ENCODE measurements at regions not wholly inside any gene's neighbourhood (a gene's known extent, or its start where the extent isn't known, plus 50 kb on each side); places are given as distances from the start of the nearest gene placed in this dataset.

GRCh38 chr13:63449550-63449949 is 2033.9 kb upstream of the PCDH20 start:
- no peak for TF ChIP-seq MLX (CRISPR knock-in tag; IDR thresholded peaks at IDR 0.05)
- TF ChIP-seq ZBTB21 (CRISPR knock-in tag; IDR thresholded peaks at IDR 0.05; ENCODE audit: borderline replicate concordance) = no peak
- TF ChIP-seq NFYB (CRISPR knock-in tag; conservative IDR thresholded peaks at IDR 0.05; ENCODE audit: low read depth) = no peak
- no peak for TF ChIP-seq ZNF219 (CRISPR knock-in tag; IDR thresholded peaks at IDR 0.05; ENCODE audit: borderline replicate concordance)
- H3K27ac Mint-ChIP-seq = no peak overlapping the region
- ChIA-PET POLR2A (no interaction called here), CTCF (no interaction called here)
- no peaks in the 10 kb centered on the region for H3K36me3 Mint-ChIP-seq
- no peaks in the 10 kb centered on the region for H3K27me3 Mint-ChIP-seq (ENCODE audit: low read depth)
- ATAC-seq (no peak), DNase-seq (ENCODE audit: low spot score) (no peak)
- no peak overlapping the region for H3K4me3 Mint-ChIP-seq
- no peaks in the 10 kb centered on the region for H3K4me1 Mint-ChIP-seq
- peaks cover 6% of the 10 kb centered on the region for H3K9me3 Mint-ChIP-seq

- POLR2A ChIA-PET = no interaction called here
- no peaks in the 10 kb centered on the region for H3K4me1 Mint-ChIP-seq
- no peak overlapping the region for H3K27ac Mint-ChIP-seq
- H3K4me3 Mint-ChIP-seq = no peak overlapping the region
- H3K36me3 Mint-ChIP-seq = no peaks in the 10 kb centered on the region
- ATAC-seq (no peak), DNase-seq (ENCODE audit: low spot score) (no peak)
- no peak for TF ChIP-seq E2F4 (CRISPR knock-in tag; IDR thresholded peaks at IDR 0.05; ENCODE audit: borderline replicate concordance, low read depth)
- TF ChIP-seq TEAD1 (CRISPR knock-in tag; IDR thresholded peaks at IDR 0.05) = no peak
- no peak for TF ChIP-seq NFATC4 (CRISPR knock-in tag; IDR thresholded peaks at IDR 0.05)
- no peak for TF ChIP-seq RELA (CRISPR knock-in tag; IDR thresholded peaks at IDR 0.05; ENCODE audit: borderline replicate concordance)
- TF ChIP-seq CBFB (CRISPR knock-in tag; IDR thresholded peaks at IDR 0.05; ENCODE audit: low read depth) = no peak
- no peak for TF ChIP-seq HMGA2 (CRISPR knock-in tag; IDR thresholded peaks at IDR 0.05)
- TF ChIP-seq ZNF425 (CRISPR knock-in tag; conservative IDR thresholded peaks at IDR 0.05) = no peak
- no peak for TF ChIP-seq SMAD3 (CRISPR knock-in tag; IDR thresholded peaks at IDR 0.05; ENCODE audit: borderline replicate concordance)
- no peak for TF ChIP-seq JAZF1 (CRISPR knock-in tag; IDR thresholded peaks at IDR 0.05)
- no peak for TF ChIP-seq NFE2L1 (CRISPR knock-in tag; IDR thresholded peaks at IDR 0.05)
- no peak for TF ChIP-seq SP1 (CRISPR knock-in tag; conservative IDR thresholded peaks at IDR 0.05)
- TF ChIP-seq ARID4B (CRISPR knock-in tag; IDR thresholded peaks at IDR 0.05; ENCODE audit: borderline replicate concordance) = no peak
- no peak for TF ChIP-seq ZNF317 (CRISPR knock-in tag; IDR thresholded peaks at IDR 0.05; ENCODE audit: borderline replicate concordance, low read depth)
- CTCF ChIA-PET = no interaction called here
- peaks cover 13% of the 10 kb centered on the region for H3K9me3 Mint-ChIP-seq
- no peaks in the 10 kb centered on the region for H3K27me3 Mint-ChIP-seq (ENCODE audit: low read depth)
Measured at GRCh38 chr13:63448692-63449091, 2033.0 kb upstream of the PCDH20 start.
